ENCODE measurements at regions not wholly inside any gene's neighbourhood (a gene's known extent, or its start where the extent isn't known, plus 50 kb on each side); places are given as distances from the start of the nearest gene placed in this dataset.

DNA sequence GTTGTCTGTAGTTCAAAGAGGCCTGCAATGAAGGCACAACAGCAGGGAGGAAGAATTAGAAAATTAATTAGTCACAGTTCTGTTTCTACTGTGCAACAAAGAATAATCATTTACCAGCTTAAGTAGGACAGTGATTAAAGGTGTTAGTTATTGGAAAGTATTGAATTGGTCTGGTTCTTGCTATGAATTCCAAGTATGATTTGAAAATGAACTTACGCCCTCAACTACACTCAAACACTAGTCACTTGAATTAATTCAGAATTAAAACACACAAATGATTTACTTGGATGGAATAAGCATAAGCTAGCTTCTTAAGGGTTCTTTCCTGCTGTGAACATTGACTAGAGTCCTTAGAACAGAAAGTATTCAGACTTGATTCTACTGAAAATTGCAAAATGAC is 69.9 kb upstream of the EXOC1L start:
- TF ChIP-seq, protein P1, sequence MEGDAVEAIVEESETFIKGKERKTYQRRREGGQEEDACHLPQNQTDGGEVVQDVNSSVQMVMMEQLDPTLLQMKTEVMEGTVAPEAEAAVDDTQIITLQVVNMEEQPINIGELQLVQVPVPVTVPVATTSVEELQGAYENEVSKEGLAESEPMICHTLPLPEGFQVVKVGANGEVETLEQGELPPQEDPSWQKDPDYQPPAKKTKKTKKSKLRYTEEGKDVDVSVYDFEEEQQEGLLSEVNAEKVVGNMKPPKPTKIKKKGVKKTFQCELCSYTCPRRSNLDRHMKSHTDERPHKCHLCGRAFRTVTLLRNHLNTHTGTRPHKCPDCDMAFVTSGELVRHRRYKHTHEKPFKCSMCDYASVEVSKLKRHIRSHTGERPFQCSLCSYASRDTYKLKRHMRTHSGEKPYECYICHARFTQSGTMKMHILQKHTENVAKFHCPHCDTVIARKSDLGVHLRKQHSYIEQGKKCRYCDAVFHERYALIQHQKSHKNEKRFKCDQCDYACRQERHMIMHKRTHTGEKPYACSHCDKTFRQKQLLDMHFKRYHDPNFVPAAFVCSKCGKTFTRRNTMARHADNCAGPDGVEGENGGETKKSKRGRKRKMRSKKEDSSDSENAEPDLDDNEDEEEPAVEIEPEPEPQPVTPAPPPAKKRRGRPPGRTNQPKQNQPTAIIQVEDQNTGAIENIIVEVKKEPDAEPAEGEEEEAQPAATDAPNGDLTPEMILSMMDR (conservative IDR thresholded peaks at IDR 0.05 in 1 of 2, IDR thresholded peaks at IDR 0.05 in 1 of 2; ENCODE audit: low read depth in 1 of 2, low read length in 2 of 2), result no peak
- TF ChIP-seq EZH2 (IDR thresholded peaks at IDR 0.05; ENCODE audit: low read length, missing control alignments), result no peak
